ENCODE measurements at regions not wholly inside any gene's neighbourhood (a gene's known extent, or its start where the extent isn't known, plus 50 kb on each side); places are given as distances from the start of the nearest gene placed in this dataset.
"Not testable (repeated sequence)": the region's sequence is repeated elsewhere in the genome, so short reads cannot be mapped to it uniquely, and the experiment has no call there.

DNA sequence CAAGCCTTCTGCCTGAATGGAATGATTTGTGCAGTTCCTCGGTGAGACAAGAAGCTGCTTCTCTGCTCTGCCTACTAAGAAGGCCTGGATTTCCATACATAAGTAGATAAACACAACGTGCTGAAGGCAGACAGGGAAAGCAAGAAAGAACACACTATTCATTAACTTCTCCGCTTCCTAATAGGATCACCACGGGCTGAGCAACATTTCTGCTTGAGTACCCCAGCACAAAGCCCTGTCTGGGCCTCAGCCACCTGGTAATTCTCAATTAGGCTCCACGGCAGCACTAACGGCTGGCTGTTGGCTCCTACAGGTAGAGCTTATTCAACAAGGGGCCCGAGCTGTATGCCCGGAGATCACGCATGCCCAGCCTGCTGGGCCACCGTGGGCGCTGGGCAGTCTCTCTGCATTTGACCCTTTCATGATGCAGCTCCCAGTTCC is 1156.6 kb downstream of the TBC1D22A start:
- no peak for DNase-seq

DNA sequence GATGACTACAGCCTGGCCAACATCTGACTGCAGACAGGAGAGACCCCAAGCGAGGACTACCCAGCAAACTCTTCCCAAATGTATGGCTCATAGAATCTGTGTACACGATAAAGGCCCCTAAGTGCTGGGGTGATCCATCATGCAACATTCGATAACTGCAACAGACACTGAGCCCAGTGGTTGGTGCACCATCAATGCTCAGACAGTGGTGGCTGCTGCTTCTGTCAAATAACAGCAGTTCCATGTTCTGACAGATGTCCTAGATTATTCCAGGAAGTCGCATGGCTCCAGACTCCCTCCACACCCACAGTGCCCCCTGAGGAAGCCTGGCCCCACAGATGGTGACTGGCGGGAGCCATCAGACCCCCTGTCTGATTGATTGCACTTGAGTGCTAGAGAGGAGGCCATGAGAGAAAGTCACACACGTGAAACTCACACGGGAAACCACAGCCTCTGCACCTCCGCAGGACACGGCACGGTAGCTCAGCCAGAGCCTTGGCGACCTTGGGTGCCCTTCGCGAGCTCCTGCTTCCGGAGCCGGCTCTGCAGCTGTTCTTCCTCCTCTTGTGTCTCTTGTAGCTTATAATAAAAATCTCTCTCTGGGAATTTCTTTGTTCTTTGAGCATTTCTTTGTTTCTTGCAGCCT is 1155.9 kb downstream of the TBC1D22A start:
- DNase-seq: peak; percentile 51

DNA sequence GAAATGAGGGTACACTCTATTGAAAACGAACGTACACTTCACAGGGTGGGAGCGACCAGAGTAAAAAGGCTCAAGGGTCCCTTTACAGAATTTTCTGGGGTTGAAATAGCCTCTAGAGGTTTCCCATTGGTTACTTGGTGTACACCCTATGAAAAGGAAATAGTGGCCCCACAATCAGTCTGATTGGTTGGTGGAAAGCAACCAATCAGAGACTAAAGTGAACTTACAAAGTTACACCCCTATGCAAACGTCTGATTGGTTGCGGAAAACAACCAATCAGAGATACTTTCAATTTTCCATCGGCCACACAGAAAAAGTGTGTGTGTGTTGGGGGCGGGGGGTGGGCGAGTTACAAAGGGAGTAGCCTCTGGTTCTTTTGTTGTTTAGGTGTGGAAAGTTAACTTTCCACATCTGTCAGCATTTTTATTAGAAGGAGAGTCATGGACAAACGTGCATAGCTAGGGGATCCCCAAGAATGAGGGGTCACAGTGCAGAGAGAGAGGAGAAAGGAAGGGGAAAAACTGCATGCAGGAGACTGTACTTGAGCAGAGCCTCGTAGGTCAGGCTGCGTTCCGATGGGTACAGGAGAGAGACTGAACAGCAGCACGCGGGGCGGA is 1152.1 kb downstream of the TBC1D22A start:
- no peak for DNase-seq

DNA sequence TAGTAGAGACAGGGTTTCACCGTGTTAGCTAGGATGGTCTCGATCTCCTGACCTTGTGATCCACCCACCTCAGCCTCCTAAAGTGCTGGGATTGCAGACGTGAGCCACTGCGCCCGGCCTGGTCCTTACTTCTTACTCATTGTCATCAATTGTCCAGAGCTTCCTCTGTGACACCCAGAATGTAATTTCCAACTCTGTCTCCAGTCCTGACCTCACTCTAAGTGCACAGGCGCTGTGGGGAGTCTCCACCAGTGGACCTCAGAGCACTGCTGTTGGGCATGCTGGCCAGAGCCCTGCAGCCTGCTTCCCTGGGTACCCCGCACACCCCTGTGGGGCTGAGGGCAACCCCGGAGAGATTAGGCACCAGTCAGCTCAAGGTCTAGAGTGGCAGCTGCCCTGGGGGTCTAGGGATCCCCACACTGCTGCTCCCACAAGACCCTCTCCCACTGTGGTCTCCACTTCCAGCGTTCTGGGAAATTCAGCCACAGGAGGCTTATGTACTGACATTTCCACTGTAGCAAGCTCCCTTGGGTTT is 1140.3 kb downstream of the TBC1D22A start:
- no peak for DNase-seq

DNA sequence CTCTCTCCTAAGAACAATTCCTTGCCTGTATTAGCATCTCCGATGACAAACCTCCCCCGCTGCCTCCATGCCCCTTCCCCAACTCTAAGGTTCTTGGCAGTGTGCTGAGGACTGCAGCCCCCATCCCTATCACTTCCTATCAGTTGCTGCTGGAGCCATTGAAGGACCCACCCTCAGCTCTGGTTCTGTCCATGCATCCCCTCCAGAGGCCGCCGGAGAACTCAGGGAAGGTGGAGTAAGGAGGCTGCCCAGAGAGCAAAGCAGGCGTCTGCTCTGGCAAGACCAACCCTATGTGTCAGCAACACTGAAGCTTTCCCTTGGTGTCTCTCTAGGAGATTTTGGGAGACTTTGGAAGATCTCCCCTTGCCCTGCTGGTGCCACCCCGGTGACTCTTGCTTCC is 1139.5 kb downstream of the TBC1D22A start:
- DNase-seq: no peak

DNA sequence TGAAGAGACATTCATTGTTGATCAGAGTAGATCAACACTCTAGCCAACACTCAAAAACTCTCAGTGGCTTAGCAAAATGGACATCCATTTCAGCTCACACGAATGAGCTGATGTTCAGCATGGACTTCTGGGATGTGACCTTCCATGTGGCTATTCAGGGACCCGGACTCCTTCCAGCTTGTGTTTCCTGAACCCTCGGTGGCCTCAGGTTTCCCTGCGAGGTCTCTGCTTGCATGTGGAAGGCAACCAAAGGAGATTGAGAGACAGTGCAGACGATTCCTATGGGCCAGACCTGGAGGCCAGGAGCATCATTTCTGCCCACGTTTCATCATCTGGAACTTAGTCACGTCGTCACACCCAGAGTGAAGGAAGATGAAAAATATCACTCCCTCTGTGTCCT is 1137.4 kb downstream of the TBC1D22A start:
- no peak for DNase-seq

DNA sequence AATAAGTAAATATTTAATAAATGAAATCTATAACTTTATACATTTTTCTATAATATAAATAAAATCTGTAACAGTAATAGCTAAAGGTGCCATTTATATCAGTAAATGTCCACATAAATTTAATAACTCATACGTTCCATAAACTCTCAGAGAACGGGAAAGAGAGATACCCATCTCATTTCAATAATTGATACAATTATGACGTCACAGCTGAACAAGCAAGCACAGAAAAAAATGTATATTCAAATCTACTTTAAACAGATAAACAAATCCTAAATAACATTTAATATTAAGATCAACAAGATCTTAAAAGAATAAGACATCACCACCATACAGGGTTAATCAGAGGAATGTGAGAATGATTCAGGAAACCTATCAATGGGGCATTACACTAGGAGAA is 1136.5 kb downstream of the TBC1D22A start:
- no peak for DNase-seq

DNA sequence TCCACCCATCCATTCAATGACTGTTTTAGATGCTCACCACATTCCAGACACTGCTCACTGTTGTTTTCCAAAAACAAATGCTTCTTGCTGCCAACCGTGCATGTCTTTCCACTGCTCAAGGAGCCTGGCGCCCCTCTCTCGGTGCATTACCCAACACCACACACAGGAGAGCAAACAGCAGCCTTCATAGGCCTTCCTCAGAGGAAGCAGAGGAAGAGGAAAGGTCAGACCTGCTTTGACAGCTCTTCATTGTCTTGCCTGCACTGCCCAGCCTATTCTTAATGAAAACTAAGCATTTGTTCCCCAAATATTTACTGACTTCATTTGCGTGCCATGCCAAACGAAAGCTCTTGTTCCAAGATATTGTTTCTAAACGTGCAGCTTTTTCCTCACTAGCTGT is 1129.2 kb downstream of the TBC1D22A start:
- DNase-seq: no peak

DNA sequence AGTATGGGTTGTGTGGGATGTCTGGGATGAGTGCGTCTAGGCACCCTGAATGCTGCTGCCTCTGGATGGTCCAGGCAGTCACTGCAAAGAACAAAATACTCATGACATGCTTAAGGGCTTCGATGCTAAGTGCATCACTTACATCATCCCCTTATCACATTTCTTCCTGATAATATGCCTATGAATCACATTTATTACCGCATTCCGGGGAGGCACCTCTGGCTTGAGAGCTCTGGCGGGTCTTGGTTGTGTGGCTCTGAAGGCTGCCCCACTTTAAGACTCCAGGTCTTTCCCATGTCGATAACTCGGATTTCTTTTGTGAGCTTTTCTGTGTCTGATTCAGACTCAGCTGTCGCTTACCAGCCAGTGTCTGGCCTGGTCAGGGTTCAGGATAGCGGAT is 1126.4 kb downstream of the TBC1D22A start:
- DNase-seq: no peak

DNA sequence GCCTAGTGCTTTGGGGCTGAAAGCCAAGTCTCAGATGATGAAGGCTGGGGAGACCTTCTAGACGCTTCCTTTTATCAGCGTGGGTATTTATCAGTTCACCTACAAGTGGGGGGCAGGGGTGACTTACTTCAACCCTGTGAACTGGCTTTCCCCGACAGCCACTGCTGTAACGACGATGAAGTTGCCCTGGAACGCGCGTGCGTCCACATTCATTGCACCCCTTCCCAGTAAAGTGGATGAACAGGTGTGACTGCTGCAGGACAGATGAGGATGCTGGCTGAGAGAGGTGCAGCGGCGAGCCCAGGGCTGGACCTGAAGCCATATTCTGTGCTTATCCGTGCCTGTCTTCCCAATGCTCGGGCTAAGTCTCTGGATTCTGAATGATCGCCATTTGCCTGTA is 1122.3 kb downstream of the TBC1D22A start:
- no peak for DNase-seq

DNA sequence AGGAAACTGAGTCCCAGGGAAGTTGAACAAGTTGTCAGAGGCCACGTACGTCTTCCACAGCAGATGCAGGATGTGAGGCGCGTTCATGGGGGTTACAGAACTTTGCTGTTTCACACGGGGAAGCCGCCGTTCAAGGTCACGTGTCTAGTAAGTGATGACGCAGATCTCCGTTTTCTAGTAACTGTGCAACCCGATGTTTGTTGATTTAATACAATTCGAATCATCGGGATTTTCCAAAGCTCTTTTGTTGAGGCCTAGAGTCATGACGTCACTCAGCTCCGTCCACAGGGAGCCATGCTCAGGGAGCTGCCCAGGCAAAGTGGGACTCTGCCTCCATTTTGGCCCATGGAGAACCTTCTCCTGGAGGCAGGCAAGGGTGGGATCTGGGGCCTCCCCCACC is 1121.8 kb downstream of the TBC1D22A start:
- DNase-seq: no peak

DNA sequence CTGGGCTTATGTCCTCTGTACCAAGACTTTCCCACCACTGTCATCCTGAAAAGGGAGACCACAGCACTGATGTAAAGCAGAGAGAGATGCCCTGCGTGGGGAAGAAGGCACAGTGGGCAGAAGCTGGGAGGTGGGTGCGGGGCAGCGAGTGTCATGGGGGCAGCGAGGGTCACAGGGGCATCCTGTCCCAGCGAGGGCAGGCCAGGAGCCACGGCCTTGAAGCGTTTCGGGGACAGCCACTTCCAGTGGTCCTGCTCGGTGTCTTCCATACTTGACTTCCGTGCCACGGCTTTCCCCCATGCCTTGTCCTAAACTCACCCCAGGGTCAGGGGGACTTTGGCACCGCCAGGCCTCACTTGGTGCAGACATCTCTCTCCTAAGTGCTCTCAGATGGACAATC is 1121.3 kb downstream of the TBC1D22A start:
- DNase-seq: no peak

DNA sequence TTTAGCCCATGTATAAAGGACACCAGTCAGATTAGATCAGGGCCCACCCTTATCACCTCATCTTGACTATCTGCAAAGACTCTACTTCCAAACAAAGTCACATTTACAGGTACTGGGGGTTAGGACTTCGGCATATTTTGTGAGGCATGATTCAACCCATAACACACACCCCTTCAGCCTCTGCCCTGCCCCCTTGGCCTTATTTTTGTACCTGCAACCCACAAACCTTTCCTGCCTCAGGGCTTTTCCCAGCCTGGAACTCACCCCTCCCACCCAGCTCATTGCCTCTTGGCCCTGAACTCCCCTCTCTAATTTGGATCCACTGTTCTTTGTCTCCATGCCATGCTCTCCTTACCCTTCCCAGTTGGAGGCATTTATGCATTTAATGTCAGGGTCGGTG is 1116.9 kb downstream of the TBC1D22A start:
- DNase-seq: no peak

DNA sequence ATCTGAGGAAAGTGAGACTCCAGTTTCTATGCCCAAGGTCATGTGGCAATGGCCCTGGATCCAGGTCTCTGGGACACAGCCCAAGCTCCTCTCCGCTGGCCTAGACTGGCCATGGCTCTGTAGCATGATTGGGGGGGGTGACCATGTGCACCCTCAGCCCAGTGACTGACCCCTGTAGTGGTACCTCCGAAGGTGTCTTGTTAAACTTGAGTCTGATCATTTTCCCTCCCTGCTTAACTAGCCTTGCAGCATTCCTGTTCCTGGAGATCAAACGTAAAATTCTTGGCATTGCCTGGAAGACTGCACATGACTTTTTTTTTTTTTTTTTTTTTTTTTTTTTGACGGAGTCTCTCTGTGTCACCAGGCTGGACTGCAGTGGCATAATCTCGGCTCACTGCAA is 1116.0 kb downstream of the TBC1D22A start:
- DNase-seq: no peak

DNA sequence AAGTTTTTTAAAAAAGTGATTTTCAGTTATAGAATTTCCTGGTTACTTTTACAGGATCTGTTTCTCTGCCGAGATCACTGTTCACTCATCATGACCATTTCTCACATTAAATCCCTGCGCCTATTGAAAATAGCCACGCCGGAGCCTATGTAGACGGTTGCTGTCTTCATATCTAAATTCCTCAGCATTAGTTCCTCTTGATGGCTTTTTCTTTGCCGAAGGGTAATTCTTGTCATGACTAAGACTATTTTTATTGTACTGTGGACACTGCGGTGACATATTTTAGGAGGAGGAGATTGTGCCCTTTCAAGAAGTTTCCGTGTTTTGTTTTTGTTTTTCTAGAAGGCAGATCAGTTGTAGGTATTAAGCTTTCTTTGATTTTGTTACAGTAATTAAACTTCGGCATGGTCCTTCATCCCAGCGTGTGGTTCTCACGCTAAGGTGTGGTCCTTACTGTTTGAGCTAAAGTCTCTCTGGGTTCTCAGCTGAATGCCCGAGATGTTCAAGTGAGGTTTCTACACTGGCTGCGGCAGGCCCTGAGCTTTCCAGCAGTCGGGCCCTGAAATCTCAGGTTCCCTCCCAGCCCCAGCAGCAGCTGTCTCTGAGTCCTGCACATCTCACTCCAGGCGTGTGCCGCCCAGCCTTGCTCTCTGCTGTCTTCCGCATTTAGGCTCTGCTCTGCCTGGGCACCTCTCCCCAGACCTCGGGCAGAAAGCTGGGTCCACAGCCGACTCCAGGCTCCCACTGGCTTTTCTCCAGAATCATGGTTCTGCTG is 1110.5 kb downstream of the TBC1D22A start:
- DNase-seq: no peak

DNA sequence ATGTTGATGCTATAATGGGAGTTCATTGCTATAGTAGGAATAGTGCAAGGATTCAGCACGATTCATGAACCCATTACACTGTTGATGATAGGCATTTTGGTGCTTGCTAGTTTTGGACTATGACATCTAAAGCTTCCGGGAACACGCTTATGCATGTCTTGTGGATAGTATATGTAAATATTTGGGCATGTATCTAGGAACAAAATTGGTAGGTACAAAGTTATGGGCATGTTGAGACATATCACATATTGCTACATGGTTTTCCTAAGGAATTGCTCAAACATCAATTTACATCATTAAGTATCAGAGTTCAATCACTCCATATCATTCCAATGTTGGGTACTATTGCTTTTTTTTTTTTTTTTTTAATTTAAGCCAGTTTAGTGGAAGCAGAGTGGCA is 1103.2 kb downstream of the TBC1D22A start:
- no peak for DNase-seq

DNA sequence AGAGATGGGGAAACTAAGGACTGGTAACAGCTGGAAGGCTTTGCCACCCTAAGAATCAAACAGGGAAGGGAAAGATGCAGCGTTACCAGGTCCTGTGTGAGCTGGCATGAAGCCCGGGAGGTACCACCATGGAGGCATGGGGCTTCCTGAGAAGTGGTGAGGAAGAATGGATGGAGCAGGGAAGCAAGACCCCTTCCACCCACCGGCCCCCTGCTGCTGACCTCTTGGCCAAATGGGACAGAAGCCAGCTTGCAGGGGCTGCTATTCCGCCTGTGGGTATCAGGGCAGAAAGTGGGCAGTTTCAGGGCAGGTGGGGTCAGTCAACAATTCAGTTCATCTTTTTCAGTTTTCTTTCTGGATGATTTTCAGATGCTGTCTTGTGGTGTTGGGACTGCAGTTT is 1099.9 kb downstream of the TBC1D22A start:
- no peak for DNase-seq

DNA sequence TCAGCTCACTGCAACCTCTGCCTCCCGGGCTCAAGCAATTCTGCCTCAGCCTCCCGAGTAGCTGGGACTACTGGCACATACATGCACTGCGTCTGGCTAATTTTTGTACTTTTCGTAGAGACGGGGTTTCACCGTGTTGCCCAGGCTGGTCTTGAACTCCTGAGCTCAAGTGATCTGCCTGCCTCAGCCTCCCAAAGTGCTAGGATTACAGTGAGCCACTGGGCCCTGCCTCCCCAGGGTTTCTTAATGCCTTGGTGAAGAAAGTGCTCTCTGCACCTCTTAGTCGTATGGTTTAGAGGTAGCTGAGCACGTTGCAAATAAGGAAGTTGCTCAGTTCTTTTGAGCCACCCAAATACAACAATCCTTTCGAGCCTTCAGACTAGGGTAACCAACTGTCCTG is 1098.5 kb downstream of the TBC1D22A start:
- not testable (repeated sequence) for DNase-seq

DNA sequence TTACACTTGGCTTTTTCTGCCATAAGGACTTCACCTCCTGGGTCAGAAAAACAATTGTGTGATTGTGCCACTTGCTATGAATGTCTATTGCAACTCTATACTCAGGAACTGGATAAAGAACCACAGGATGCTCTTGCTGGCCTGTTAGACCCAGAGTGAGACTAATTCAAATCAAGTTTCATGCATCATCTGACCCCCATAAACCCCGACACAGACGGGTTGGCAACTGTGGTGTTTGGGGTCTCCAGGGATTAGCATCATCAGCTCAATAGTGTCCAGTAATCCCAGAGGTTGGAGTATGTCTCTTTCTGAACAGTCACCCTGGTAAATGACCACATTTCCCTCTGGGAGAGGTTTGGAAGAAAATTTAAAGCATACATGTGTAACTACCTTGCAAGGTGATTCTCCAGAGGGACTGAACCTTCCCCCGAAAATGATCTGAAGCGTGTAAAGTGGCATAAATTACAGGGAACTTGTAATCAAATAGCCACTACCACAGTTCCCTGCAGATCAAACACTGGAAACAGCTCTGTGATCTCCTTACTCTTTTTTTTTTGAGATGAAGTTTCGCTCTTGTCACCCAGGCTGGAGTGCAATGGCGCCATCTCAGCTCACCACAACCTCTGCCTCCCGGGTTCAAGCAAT is 1097.6 kb downstream of the TBC1D22A start:
- DNase-seq: no peak

DNA sequence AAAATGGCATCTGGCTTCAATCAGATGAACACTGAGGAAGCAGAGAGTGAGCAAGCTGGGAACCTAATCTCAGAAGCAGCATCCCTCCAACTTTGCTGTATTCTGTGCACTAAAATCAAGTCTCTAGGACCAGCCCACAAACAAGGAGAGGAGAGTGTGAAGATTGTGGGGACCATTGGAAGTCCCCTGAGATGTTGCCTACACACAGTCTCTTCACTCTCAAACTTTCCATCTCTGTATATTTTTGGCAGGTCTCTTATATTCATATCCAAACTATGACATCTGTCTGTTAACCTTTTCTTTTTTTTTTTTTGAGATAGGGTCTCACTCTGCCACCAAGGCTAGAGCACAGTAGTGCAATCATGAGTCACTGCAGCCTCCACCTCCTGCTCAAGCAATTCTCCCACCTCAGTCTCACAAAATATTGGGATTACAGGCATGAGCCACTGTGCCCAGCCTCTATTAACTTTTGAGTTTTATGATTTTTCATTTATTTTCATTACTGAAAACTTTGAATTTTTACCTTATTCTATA is 1096.4 kb downstream of the TBC1D22A start:
- DNase-seq: no peak

DNA sequence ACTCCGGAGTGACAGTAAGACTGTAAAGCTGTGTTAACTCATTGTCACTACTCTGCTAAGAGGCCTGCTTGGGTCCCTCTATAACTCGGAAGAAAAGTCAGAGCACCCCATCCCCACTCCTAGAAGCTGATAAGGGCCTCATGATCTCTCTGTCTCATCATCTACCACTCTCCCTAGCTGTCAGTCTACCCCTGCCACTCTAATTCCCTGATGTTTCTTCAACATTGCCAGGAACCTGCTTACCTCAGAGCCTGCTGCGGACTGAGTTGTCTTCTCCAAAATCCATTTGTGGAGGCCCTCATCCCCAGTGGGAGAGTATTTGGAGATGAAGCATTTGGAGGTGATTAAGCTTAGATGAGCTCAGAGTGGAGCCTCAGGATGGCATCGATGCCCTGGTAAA is 1092.2 kb downstream of the TBC1D22A start:
- DNase-seq: no peak

DNA sequence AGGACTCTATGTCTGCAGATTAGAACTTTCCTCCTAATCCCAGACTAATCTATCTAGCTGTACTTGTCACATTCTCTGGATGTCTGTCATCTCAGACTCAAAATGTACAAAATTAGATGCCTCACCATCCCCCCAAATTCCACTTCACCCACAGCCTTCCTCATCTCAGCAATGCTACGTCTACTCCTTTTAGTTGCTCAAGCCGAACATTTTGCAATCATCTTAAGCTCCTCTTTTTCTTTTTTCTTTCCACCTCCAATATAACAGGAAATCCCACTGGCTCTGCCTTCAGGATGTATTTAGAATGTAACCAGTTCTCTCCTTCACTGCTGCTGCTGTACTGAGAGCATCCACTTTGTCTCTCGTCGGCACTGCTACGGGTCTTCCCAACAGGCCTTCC is 1091.8 kb downstream of the TBC1D22A start:
- no peak for DNase-seq

DNA sequence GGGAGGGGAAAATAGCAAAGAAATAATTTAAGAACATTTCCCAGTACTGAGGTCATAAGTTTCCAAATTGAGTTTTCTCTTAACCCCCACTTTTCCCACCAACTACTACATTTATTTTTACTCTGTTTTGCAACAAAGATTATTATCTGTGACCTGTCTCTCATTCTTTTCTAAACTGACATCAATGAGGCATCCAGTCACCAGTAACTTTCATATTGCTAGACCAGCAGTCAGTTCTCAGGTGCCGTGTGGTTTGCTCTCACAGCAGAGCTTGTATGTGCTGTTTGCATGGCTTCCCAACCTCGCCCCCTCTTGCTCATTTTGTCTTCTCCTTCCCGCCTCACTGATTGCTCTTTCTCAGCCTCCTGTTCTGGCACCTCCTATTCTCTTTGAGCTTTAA is 1091.3 kb downstream of the TBC1D22A start:
- DNase-seq: no peak
